ENCODE measurements at regions not wholly inside any gene's neighbourhood (a gene's known extent, or its start where the extent isn't known, plus 50 kb on each side); places are given as distances from the start of the nearest gene placed in this dataset.

GRCh38 chr15:69542028-69542427 is 89.4 kb downstream of the RPLP1 start:
- Histone ChIP-seq H3K4me1 (no peaks in the 10 kb centered on the region), H3K4me2 (no peak overlapping the region), H3K9me3 (no peaks in the 10 kb centered on the region), H3K4me3 (no peak overlapping the region), H3K27ac (no peak overlapping the region)
- FAIRE-seq, result no peak
- POLR2A ChIA-PET, result no interaction called here
- TF ChIP-seq HOXB13 (CRISPR knock-in tag; IDR thresholded peaks at IDR 0.05; ENCODE audit: low read depth), result no peak
- ATAC-seq, result no peak
- no peak for DNase-seq (ENCODE audit: low read depth in 1 of 2, low spot score in 1 of 2)
- CTCF ChIA-PET, result interaction anchor here (1.3 to 3.3 kb wide), 7 partner anchors 10 to 65 kb away, joined by 3 to 12 read pairs (median 5); no protein-coding TSS in a partner anchor
- 92% methylated on average over 7 of the region's 7 CpGs for WGBS (ENCODE audit: missing lambda C conversion rate)

- FAIRE-seq (no peak), ATAC-seq (no peak), DNase-seq (ENCODE audit: low read depth in 1 of 2, low spot score in 1 of 2) (no peak)
- Histone ChIP-seq H3K4me2 (no peak overlapping the region), H3K27ac (no peak overlapping the region), H3K4me1 (no peaks in the 10 kb centered on the region), H3K9me3 (0 out of 3 replicates have a peak, but pooled peaks cover under 1% of the 10 kb centered on the region), H3K4me3 (no peak overlapping the region)
- TF ChIP-seq RFX5 (IDR thresholded peaks at IDR 0.05), result no peak
- no peak for TF ChIP-seq HDAC2 (IDR thresholded peaks at IDR 0.05)
- TF ChIP-seq CBX8 (IDR thresholded peaks at IDR 0.05), result no peak
- no peak for TF ChIP-seq TP53 (CRISPR knock-in tag; IDR thresholded peaks at IDR 0.05)
- no peak for TF ChIP-seq ATOH8 (CRISPR knock-in tag; IDR thresholded peaks at IDR 0.05; ENCODE audit: low read depth)
- no peak for TF ChIP-seq CHD2 (IDR thresholded peaks at IDR 0.05; ENCODE audit: low read length, partially characterized antibody)
- ChIA-PET CTCF (interaction anchor here (0.8 to 1.6 kb wide), 7 partner anchors 8 to 944 kb away, joined by 3 to 5 read pairs (median 3); no protein-coding TSS in a partner anchor), POLR2A (no interaction called here)
- 24% methylated on average over 1 of the region's 1 CpG for WGBS (ENCODE audit: missing lambda C conversion rate)
Measured at GRCh38 chr15:69543681-69544364, 91.2 kb downstream of the RPLP1 start.

GRCh38 chr15:69544365-69545113 is 91.9 kb downstream of the RPLP1 start:
- Histone ChIP-seq H3K4me1 (no peaks in the 10 kb centered on the region), H3K4me2 (no peak overlapping the region), H3K27ac (no peak overlapping the region), H3K4me3 (no peak overlapping the region), H3K9me3 (0 out of 3 replicates have a peak, but pooled peaks cover 2% of the 10 kb centered on the region)
- WGBS (ENCODE audit: missing lambda C conversion rate), result 81% methylated on average over 6 of the region's 6 CpGs
- TF ChIP-seq SREBF2 (IDR thresholded peaks at IDR 0.05) (no peak), MAX (IDR thresholded peaks at IDR 0.05) (no peak), CBX2 (IDR thresholded peaks at IDR 0.05; ENCODE audit: borderline replicate concordance, low read depth) (no peak), HMGXB4 (CRISPR knock-in tag; IDR thresholded peaks at IDR 0.05; ENCODE audit: borderline replicate concordance) (no peak), CHD2 (IDR thresholded peaks at IDR 0.05; ENCODE audit: low read length, partially characterized antibody) (no peak), ESRRA (IDR thresholded peaks at IDR 0.05; ENCODE audit: borderline replicate concordance, low read length) (no peak), BHLHE40 (IDR thresholded peaks at IDR 0.05; ENCODE audit: low read depth, low read length) (no peak), CTCF (IDR thresholded peaks at IDR 0.05) (no peak), HDAC2 (IDR thresholded peaks at IDR 0.05) (no peak), MYC (IDR thresholded peaks at IDR 0.05; ENCODE audit: borderline replicate concordance, low read length) (no peak), RARB (CRISPR knock-in tag; IDR thresholded peaks at IDR 0.05) (no peak), ZSCAN20 (CRISPR knock-in tag; IDR thresholded peaks at IDR 0.05) (no peak)
- ChIA-PET CTCF (interaction anchor here (0.8 to 1.6 kb wide), 7 partner anchors 9 to 944 kb away, joined by 3 to 5 read pairs (median 3); no protein-coding TSS in a partner anchor), POLR2A (no interaction called here)
- ATAC-seq, result no peak
- FAIRE-seq, result no peak
- no peak for DNase-seq (ENCODE audit: low read depth in 1 of 2, low spot score in 1 of 2)
